NCI-H226 (cell line): ENCODE measurements at regions not wholly inside any gene's neighbourhood (a gene's known extent, or its start where the extent isn't known, plus 50 kb on each side); places are given as distances from the start of the nearest gene placed in this dataset.
"Not testable (repeated sequence)": the region's sequence is repeated elsewhere in the genome, so short reads cannot be mapped to it uniquely, and the experiment has no call there.

ENCODE experiments used
- DNase-seq: peaks from one replicate; pipeline ENCODE4 v3.0.0-alpha.2; 2015

GRCh38 chr5:75940418-75940817 lies 142.8 kb upstream of the SV2C start:
- DNase-seq, result no peak

- DNase-seq, result no peak
Observed at GRCh38 chr5:75935572-75935971, 147.6 kb upstream of the SV2C start.

- DNase-seq, result no peak
Observed at GRCh38 chr5:75933489-75933888, 149.7 kb upstream of the SV2C start.

- no peak for DNase-seq
Observed at GRCh38 chr5:75931175-75931574, 152.0 kb upstream of the SV2C start.

GRCh38 chr5:75928992-75929391 lies 154.2 kb upstream of the SV2C start:
- DNase-seq, result no peak

GRCh38 chr5:75922480-75922879 lies 160.7 kb upstream of the SV2C start:
- DNase-seq, result no peak

GRCh38 chr5:75921011-75921410 lies 162.2 kb upstream of the SV2C start:
- DNase-seq, result no peak

- DNase-seq, result no peak
Observed at GRCh38 chr5:75916144-75916543, 167.0 kb upstream of the SV2C start.

- no peak for DNase-seq
Observed at GRCh38 chr5:75909223-75909622, 174.0 kb upstream of the SV2C start.

GRCh38 chr5:75907651-75908050 lies 175.5 kb upstream of the SV2C start:
- no peak for DNase-seq

GRCh38 chr5:75894482-75894881 lies 177.2 kb upstream of the POC5 start:
- DNase-seq, result no peak

- no peak for DNase-seq
Observed at GRCh38 chr5:75891736-75892135, 174.5 kb upstream of the POC5 start.

- DNase-seq, result no peak
Observed at GRCh38 chr5:75891020-75891419, 173.8 kb upstream of the POC5 start.

GRCh38 chr5:75890546-75890945 lies 173.3 kb upstream of the POC5 start:
- DNase-seq, result no peak

- peak; percentile 7 for DNase-seq
Observed at GRCh38 chr5:75886706-75887105, 169.5 kb upstream of the POC5 start.

- no peak for DNase-seq
Observed at GRCh38 chr5:75885849-75886596, 168.8 kb upstream of the POC5 start.

- DNase-seq, result no peak
Observed at GRCh38 chr5:75885321-75885720, 168.1 kb upstream of the POC5 start.

GRCh38 chr5:75869891-75870290 lies 152.7 kb upstream of the POC5 start:
- DNase-seq, result no peak

GRCh38 chr5:75862872-75863271 lies 145.6 kb upstream of the POC5 start:
- DNase-seq, result no peak

GRCh38 chr5:75859621-75860020 lies 142.4 kb upstream of the POC5 start:
- not testable (repeated sequence) for DNase-seq

- no peak for DNase-seq
Observed at GRCh38 chr5:75856056-75856455, 138.8 kb upstream of the POC5 start.

GRCh38 chr5:75848077-75848476 lies 130.8 kb upstream of the POC5 start:
- DNase-seq, result no peak

GRCh38 chr5:75847561-75848021 lies 130.4 kb upstream of the POC5 start:
- no peak for DNase-seq

GRCh38 chr5:75844301-75844700 lies 127.1 kb upstream of the POC5 start:
- no peak for DNase-seq

- no peak for DNase-seq
Observed at GRCh38 chr5:75843319-75843718, 126.1 kb upstream of the POC5 start.
